ENCODE measurements at regions not wholly inside any gene's neighbourhood (a gene's known extent, or its start where the extent isn't known, plus 50 kb on each side); places are given as distances from the start of the nearest gene placed in this dataset.
"Not testable (repeated sequence)": the region's sequence is repeated elsewhere in the genome, so short reads cannot be mapped to it uniquely, and the experiment has no call there.

- no peak for TF ChIP-seq EZH2phosphoT487 (IDR thresholded peaks at IDR 0.05; ENCODE audit: borderline replicate concordance, low read length)
- H3K27me3 ChIP-seq (ENCODE audit: control insufficient read depth, low read length), result no peaks in the 10 kb centered on the region
Observed at GRCh38 chr21:18114810-18115209, 129.8 kb upstream of the CHODL start.

GRCh38 chr21:18104802-18105201, 139.8 kb upstream of the CHODL start:
- no peaks in the 10 kb centered on the region for H4K20me1 ChIP-seq (ENCODE audit: control insufficient read depth, insufficient read depth, low read depth, low read length)
- H3K4me3 ChIP-seq (ENCODE audit: low read length), result no peak overlapping the region
- no peak overlapping the region for H3K27ac ChIP-seq (ENCODE audit: low read depth, low read length)
- H3F3A ChIP-seq (ENCODE audit: control insufficient read depth, insufficient read depth), result no peaks in the 10 kb centered on the region
- no peaks in the 10 kb centered on the region for H3K79me2 ChIP-seq (ENCODE audit: control insufficient read depth, low read length)
- TF ChIP-seq CTCF (IDR thresholded peaks at IDR 0.05; ENCODE audit: low read depth, low read length, poor library complexity, severe bottlenecking) (no peak), EZH2phosphoT487 (IDR thresholded peaks at IDR 0.05; ENCODE audit: borderline replicate concordance, low read length) (no peak)
- H3K27me3 ChIP-seq (ENCODE audit: control insufficient read depth, low read length), result no peaks in the 10 kb centered on the region
- peaks cover 2% of the 10 kb centered on the region; the same call in 1 of the 2 replicates for H3K9me2 ChIP-seq (replicated peaks; ENCODE audit: control insufficient read depth, low read length)
- no peaks in the 10 kb centered on the region for H3K36me3 ChIP-seq (ENCODE audit: control insufficient read depth, low read length)
- H3K9me3 ChIP-seq (ENCODE audit: control insufficient read depth, insufficient read depth, low read length), result no peaks in the 10 kb centered on the region
- no peak overlapping the region for H3K4me2 ChIP-seq (ENCODE audit: low read length)
- no peaks in the 10 kb centered on the region for H3K4me1 ChIP-seq (ENCODE audit: control insufficient read depth, low read length)

More at GRCh38 chr21:18114810-18115209, 129.8 kb upstream of the CHODL start:
- Histone ChIP-seq H3K4me1 (ENCODE audit: control insufficient read depth, low read length) (no peaks in the 10 kb centered on the region), H4K20me1 (ENCODE audit: control insufficient read depth, insufficient read depth, low read depth, low read length) (no peaks in the 10 kb centered on the region), H3K4me3 (ENCODE audit: low read length) (no peak overlapping the region), H3K9me2 (replicated peaks; ENCODE audit: control insufficient read depth, low read length) (no peaks in the 10 kb centered on the region), H3K4me2 (ENCODE audit: low read length) (no peak overlapping the region), H3K36me3 (ENCODE audit: control insufficient read depth, low read length) (no peaks in the 10 kb centered on the region), H3F3A (ENCODE audit: control insufficient read depth, insufficient read depth) (no peaks in the 10 kb centered on the region), H3K27ac (ENCODE audit: low read depth, low read length) (no peak overlapping the region), H3K9me3 (ENCODE audit: control insufficient read depth, insufficient read depth, low read length) (no peaks in the 10 kb centered on the region), H3K79me2 (ENCODE audit: control insufficient read depth, low read length) (no peaks in the 10 kb centered on the region)

GRCh38 chr21:18096413-18096812, 148.2 kb upstream of the CHODL start:
- H3K9me3 ChIP-seq (ENCODE audit: control insufficient read depth, insufficient read depth, low read length), result not testable (repeated sequence)

GRCh38 chr21:18089786-18090185, 154.8 kb upstream of the CHODL start:
- Histone ChIP-seq H3K4me3 (ENCODE audit: low read length) (no peak overlapping the region), H3K4me2 (ENCODE audit: low read length) (no peak overlapping the region), H3K9me3 (ENCODE audit: control insufficient read depth, insufficient read depth, low read length) (no peaks in the 10 kb centered on the region; the same call in 1 of the 2 replicates), H3K27ac (ENCODE audit: low read depth, low read length) (no peak overlapping the region), H3K36me3 (ENCODE audit: control insufficient read depth, low read length) (no peaks in the 10 kb centered on the region), H3K27me3 (ENCODE audit: control insufficient read depth, low read length) (no peaks in the 10 kb centered on the region), H3K79me2 (ENCODE audit: control insufficient read depth, low read length) (no peaks in the 10 kb centered on the region), H3K4me1 (ENCODE audit: control insufficient read depth, low read length) (no peaks in the 10 kb centered on the region), H4K20me1 (ENCODE audit: control insufficient read depth, insufficient read depth, low read depth, low read length) (no peaks in the 10 kb centered on the region), H3K9me2 (replicated peaks; ENCODE audit: control insufficient read depth, low read length) (no peaks in the 10 kb centered on the region), H3F3A (ENCODE audit: control insufficient read depth, insufficient read depth) (no peaks in the 10 kb centered on the region)
- TF ChIP-seq CTCF (IDR thresholded peaks at IDR 0.05; ENCODE audit: low read depth, low read length, poor library complexity, severe bottlenecking) (no peak), EZH2phosphoT487 (IDR thresholded peaks at IDR 0.05; ENCODE audit: borderline replicate concordance, low read length) (no peak)

More at GRCh38 chr21:18096413-18096812, 148.2 kb upstream of the CHODL start:
- H3K4me1 ChIP-seq (ENCODE audit: control insufficient read depth, low read length); H3K79me2 ChIP-seq (ENCODE audit: control insufficient read depth, low read length); H4K20me1 ChIP-seq (ENCODE audit: control insufficient read depth, insufficient read depth, low read depth, low read length); H3K36me3 ChIP-seq (ENCODE audit: control insufficient read depth, low read length); H3F3A ChIP-seq (ENCODE audit: control insufficient read depth, insufficient read depth); H3K4me2 ChIP-seq (ENCODE audit: low read length); H3K9me2 ChIP-seq (replicated peaks; ENCODE audit: control insufficient read depth, low read length); H3K27me3 ChIP-seq (ENCODE audit: control insufficient read depth, low read length); H3K4me3 ChIP-seq (ENCODE audit: low read length); H3K27ac ChIP-seq (ENCODE audit: low read depth, low read length): not testable (repeated sequence)

Data from DOHH2 (cell line).